Common myeloid progenitor, CD34-positive (primary cell): ENCODE measurements at regions not wholly inside any gene's neighbourhood (a gene's known extent, or its start where the extent isn't known, plus 50 kb on each side); places are given as distances from the start of the nearest gene placed in this dataset.

Experiments
- CTCF ChIA-PET: fragments of 350-600 bp; sonication (Branson Sonifier 250); formaldehyde crosslinking; loops from one replicate; lab custom pipeline; 2021; ENCODE audit warnings: antibody characterized with exemption; lab: Charles Lee
- POLR2A ChIA-PET: fragments of 350-600 bp; sonication (Branson Sonifier 250); formaldehyde crosslinking; loops from one replicate; lab custom pipeline; 2021; ENCODE audit warnings: antibody characterized with exemption; lab: Charles Lee
- DNase-seq, 3 donors: peaks; one replicate each; pipeline versions ENCODE4 v3.0.0 to v3.0.0-alpha.2; 2013
- H3K27ac ChIP-seq, 2 experiments: 1 replicate in 1 of 2; 2 replicates in 1 of 2; pipeline ENCODE4 v1.7.0; 2013; ENCODE audit warnings: inconsistent platforms in 2 of 2, low read length in 2 of 2, mild to moderate bottlenecking in 2 of 2, low read depth in 1 of 2, moderate library complexity in 1 of 2; ENCODE audit not compliant: severe bottlenecking in 2 of 2, insufficient read depth in 1 of 2, poor library complexity in 1 of 2
- H3K27me3 ChIP-seq, 5 experiments: replicated peaks in 2 of 5; 1 replicate in 3 of 5; 2 replicates in 2 of 5; pipeline versions ENCODE4 v1.6.1 to v1.7.0; 2013; ENCODE audit warnings: low read length in 4 of 5, mild to moderate bottlenecking in 2 of 5, moderate library complexity in 2 of 5, inconsistent platforms in 1 of 5; ENCODE audit not compliant: insufficient read depth in 5 of 5, control insufficient read depth in 4 of 5
- H3K36me3 ChIP-seq, 4 experiments: 1 replicate in 2 of 4; 2 replicates in 2 of 4; pipeline versions ENCODE4 v1.6.1 to v1.7.0; 2013; ENCODE audit warnings: low read length in 3 of 4, control low read depth in 1 of 4, mild to moderate bottlenecking in 1 of 4; ENCODE audit not compliant: control insufficient read depth in 4 of 4, insufficient read depth in 4 of 4
- H3K4me1 ChIP-seq, 4 experiments: 1 replicate in 3 of 4; 2 replicates in 1 of 4; pipeline versions ENCODE4 v1.6.1 to v1.7.1; 2013; ENCODE audit warnings: low read length in 3 of 4, mild to moderate bottlenecking in 3 of 4, control low read depth in 1 of 4, inconsistent platforms in 1 of 4, moderate library complexity in 1 of 4; ENCODE audit not compliant: control insufficient read depth in 4 of 4, insufficient read depth in 4 of 4; ENCODE audit errors: control extremely low read depth in 1 of 4
- H3K4me3 ChIP-seq, 7 experiments: 1 replicate in 4 of 7; 2 replicates in 3 of 7; pipeline versions ENCODE4 v1.5.1 to v1.7.0; 2013; ENCODE audit warnings: mild to moderate bottlenecking in 7 of 7, low read length in 6 of 7, moderate library complexity in 6 of 7, inconsistent platforms in 2 of 7, low read depth in 2 of 7, control low read depth in 1 of 7; ENCODE audit not compliant: insufficient read depth in 4 of 7, control insufficient read depth in 1 of 7; ENCODE audit errors: extremely low read depth in 1 of 7
- H3K9me3 ChIP-seq, 5 experiments: 1 replicate in 4 of 5; 2 replicates in 1 of 5; pipeline versions ENCODE4 v1.6.1 to v1.7.1; 2013; ENCODE audit warnings: low read length in 4 of 5, mild to moderate bottlenecking in 2 of 5, inconsistent platforms in 1 of 5, low read depth in 1 of 5, moderate library complexity in 1 of 5; ENCODE audit not compliant: control insufficient read depth in 4 of 5, insufficient read depth in 2 of 5; ENCODE audit errors: control extremely low read depth in 1 of 5
- WGBS: methylation state at CpG from one replicate; pipeline ENCODE4 v1.1.5; 2013; ENCODE audit not compliant: insufficient coverage; 5-methylcytosine and 5-hydroxymethylcytosine counted together

GRCh38 chr5:67268231-67269021, 71.8 kb upstream of the CD180 start:
- Histone ChIP-seq H3K4me3 (no peak overlapping the region), H3K27me3 (no peaks in the 10 kb centered on the region), H3K36me3 (no peaks in the 10 kb centered on the region), H3K9me3 (peaks cover 0 to 2% (median 0%) of the 10 kb centered on the region in 5 experiments), H3K27ac (no peak overlapping the region), H3K4me1 (no peaks in the 10 kb centered on the region)
- ChIA-PET POLR2A (no interaction called here), CTCF (no interaction called here)
- 91% methylated on average over 7 of the region's 10 CpGs for WGBS
- DNase-seq, result no peak

GRCh38 chr5:67267512-67268216, 71.1 kb upstream of the CD180 start:
- Histone ChIP-seq H3K27ac (no peak overlapping the region), H3K9me3 (peaks cover 0 to 2% (median 0%) of the 10 kb centered on the region in 5 experiments), H3K4me1 (no peaks in the 10 kb centered on the region), H3K36me3 (no peaks in the 10 kb centered on the region), H3K4me3 (no peak overlapping the region), H3K27me3 (no peaks in the 10 kb centered on the region)
- ChIA-PET CTCF (no interaction called here), POLR2A (no interaction called here)
- 88% methylated on average over 6 of the region's 7 CpGs for WGBS
- DNase-seq, result no peak

DNA sequence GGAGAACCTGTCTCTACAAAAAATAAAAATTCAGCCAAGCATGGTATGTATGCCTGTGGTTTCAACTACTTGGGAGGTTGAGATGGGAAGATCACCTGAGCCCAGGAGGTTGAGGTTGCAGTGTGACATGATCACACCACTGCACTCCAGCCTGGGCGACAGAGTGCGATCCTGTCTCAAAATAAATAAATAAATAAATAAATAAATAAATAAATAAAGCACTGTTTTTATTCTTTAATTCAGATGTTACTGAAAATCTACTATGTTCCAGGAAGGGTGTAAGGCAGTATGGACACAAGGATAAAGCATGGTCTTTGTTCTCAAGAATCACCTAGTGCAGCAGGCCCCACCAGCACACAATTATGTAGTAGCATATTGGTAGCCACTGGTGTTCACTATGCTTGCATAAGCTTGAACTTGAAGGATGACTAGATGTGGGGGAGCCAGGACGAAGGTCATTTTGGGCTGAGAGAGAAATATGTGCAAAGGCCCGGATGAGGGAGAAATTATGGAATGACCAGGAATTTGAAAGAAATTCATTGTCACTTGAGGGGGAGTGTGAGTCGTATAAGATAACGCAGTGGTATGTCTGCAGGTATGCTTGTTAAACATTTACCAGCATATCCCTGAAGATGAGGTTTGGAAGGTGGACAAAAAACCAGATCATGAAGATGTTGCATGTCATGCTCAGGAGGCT, 70.2 kb upstream of the CD180 start:
- no peak overlapping the region for H3K27ac ChIP-seq
- ChIA-PET CTCF (no interaction called here), POLR2A (no interaction called here)
- peaks cover 0 to 2% (median 0%) of the 10 kb centered on the region in 5 experiments for H3K9me3 ChIP-seq
- no peaks in the 10 kb centered on the region for H3K36me3 ChIP-seq
- H3K4me3 ChIP-seq, result no peak overlapping the region
- 100% methylated on average over 4 of the region's 6 CpGs for WGBS
- DNase-seq, result no peak
- no peaks in the 10 kb centered on the region for H3K4me1 ChIP-seq
- H3K27me3 ChIP-seq, result no peaks in the 10 kb centered on the region

DNA sequence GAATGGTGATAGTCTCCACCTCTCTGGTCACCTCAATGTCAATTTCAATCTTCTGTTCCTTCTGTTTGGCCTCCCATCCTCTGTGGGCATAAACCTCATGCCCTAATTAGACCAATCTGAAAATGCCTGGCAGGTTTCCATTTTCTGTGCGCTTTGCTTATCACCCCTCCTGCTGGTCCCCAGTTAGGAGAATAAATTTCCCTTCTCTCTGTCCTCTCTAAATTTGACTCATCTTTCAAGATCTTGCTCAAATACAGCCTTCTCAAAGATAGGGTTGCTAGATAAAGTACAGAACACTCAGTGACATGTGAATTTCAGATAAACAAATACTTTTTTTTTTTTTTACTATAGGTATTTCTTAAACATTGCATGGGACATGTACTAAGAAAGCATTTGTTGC, 69.4 kb upstream of the CD180 start:
- CTCF ChIA-PET, result no interaction called here
- no peak overlapping the region for H3K4me3 ChIP-seq
- H3K4me1 ChIP-seq, result no peaks in the 10 kb centered on the region

DNA sequence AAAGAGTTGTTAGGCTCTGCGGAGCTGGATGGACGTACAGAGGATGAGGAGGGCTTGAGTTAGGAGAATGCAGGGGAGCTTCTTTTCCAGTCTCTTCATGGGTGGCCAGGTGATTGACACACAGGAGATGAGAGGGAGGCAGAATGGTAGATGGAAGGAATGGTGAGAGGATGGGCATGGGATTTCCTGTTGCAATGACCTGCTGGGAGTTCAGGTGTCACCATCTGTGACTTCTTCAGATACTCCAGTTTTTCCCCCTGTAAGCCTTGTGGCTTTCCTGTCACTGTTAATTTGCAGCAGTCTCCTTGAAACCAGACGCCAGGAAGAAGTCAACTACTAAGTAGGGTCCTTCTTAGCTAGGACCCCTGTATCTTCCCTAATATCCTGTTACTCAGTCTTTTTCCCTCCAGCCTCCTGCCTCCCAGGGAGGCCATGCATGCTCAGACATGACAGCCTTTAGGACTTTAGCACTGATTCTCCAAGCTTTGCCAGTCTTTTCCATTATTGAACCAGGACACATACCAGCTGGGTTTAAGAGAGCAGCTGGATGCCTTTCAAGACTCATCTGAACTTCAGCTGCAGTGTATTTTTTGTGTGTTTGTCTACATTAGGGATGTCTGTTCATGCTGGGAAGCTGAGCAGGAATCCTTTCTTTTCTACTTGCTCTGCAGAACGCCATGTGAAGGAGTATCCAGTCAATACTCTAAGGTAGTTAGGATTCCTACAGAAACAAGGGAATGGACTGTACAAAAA, 67.2 kb upstream of the CD180 start:
- no peak overlapping the region for H3K27ac ChIP-seq
- no peaks in the 10 kb centered on the region for H3K4me1 ChIP-seq
- no peak overlapping the region for H3K4me3 ChIP-seq
- no peak for DNase-seq
- H3K9me3 ChIP-seq, result peaks cover 0 to 2% (median 0%) of the 10 kb centered on the region in 5 experiments
- CTCF ChIA-PET, result no interaction called here
- no peaks in the 10 kb centered on the region for H3K27me3 ChIP-seq
- WGBS, result 91% methylated on average over 4 of the region's 4 CpGs
- POLR2A ChIA-PET, result interaction anchor here (0.7 kb wide), 1 partner anchor 1005 kb away, joined by 3 read pairs; no protein-coding TSS in a partner anchor
- H3K36me3 ChIP-seq, result no peaks in the 10 kb centered on the region

More for the DNA sequence above, 69.4 kb upstream of the CD180 start:
- no peak overlapping the region for H3K27ac ChIP-seq
- WGBS, result 100% methylated on average over 1 of the region's 1 CpG
- POLR2A ChIA-PET, result no interaction called here
- no peaks in the 10 kb centered on the region for H3K36me3 ChIP-seq
- no peaks in the 10 kb centered on the region for H3K27me3 ChIP-seq
- H3K9me3 ChIP-seq, result peaks cover 0 to 2% (median 0%) of the 10 kb centered on the region in 5 experiments
- no peak for DNase-seq

GRCh38 chr5:67262956-67263355, 66.4 kb upstream of the CD180 start:
- Histone ChIP-seq H3K27ac (no peak overlapping the region), H3K36me3 (no peaks in the 10 kb centered on the region), H3K4me1 (no peaks in the 10 kb centered on the region), H3K4me3 (no peak overlapping the region), H3K9me3 (peaks cover 0 to 2% (median 0%) of the 10 kb centered on the region in 5 experiments), H3K27me3 (no peaks in the 10 kb centered on the region)
- CTCF ChIA-PET, result interaction anchor here (0.5 kb wide), 1 partner anchor 952 kb away, joined by 3 read pairs; no protein-coding TSS in a partner anchor
- DNase-seq, result no peak
- POLR2A ChIA-PET, result no interaction called here
